NT2/D1 (cell line): ENCODE measurements at regions not wholly inside any gene's neighbourhood (a gene's known extent, or its start where the extent isn't known, plus 50 kb on each side); places are given as distances from the start of the nearest gene placed in this dataset.

Experiments used
- SUZ12 ChIP-seq: IDR thresholded peaks from 2 replicates; pipeline ENCODE4 v1.6.1; 2011; ENCODE audit not compliant: insufficient read length, insufficient read depth; ENCODE audit errors: extremely low read depth
- YY1 ChIP-seq: IDR thresholded peaks from 2 replicates; pipeline ENCODE4 v1.6.1; 2011; ENCODE audit not compliant: insufficient read length, insufficient read depth
- ZNF274 ChIP-seq: IDR thresholded peaks from 2 replicates; pipeline ENCODE4 v1.6.1; 2011; ENCODE audit warnings: mild to moderate bottlenecking, low read depth, low read length

- TF ChIP-seq YY1 = no peak
- no peak for TF ChIP-seq ZNF274
- no peak for TF ChIP-seq SUZ12
Measured at GRCh38 chr19:56976995-56977906, 136.7 kb upstream of the PEG3 start.
